RPMI8226 (cell line): ENCODE measurements at regions not wholly inside any gene's neighbourhood (a gene's known extent, or its start where the extent isn't known, plus 50 kb on each side); places are given as distances from the start of the nearest gene placed in this dataset.

Source experiments
- DNase-seq: peaks from one replicate; pipeline ENCODE4 v3.0.0-alpha.2; 2015

DNA sequence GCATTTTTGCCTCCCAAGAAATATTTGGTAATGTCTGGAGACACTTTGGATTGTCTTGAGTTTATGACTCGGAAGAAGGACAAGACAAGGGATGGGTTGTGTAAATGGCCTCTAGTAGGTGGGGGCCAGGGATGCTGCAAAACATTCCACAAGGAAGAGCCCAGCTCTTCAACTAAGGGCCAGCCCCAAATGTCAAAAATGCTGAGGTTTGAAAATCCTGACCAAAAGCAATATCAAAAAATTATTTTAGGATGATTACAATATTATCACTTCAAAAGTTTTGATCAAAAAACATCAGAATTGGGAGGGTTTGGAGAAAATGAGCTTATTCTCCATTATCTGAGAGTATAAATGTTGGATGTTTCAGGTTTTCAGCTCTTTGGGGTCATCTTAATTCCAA lies 248.9 kb upstream of the SLC24A2 start:
- DNase-seq = no peak

DNA sequence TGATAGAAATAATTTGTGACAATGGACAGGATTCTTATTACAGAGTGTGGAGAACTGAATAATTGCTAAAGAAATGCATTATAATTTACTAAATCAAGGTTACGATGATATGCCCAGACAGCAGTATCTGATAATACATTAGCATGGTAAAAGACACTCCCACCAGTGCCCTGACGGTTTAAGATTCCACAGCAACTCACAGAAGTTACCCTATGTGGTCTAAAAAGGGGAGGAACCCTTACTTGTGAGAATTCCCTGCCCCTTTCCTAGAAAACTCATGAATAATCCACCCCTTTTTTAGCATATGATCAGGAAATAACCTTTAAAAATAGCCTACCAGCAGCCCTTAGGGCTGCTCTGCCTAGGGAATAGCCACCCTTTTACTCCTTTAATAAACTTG lies 244.7 kb upstream of the SLC24A2 start:
- DNase-seq = no peak

DNA sequence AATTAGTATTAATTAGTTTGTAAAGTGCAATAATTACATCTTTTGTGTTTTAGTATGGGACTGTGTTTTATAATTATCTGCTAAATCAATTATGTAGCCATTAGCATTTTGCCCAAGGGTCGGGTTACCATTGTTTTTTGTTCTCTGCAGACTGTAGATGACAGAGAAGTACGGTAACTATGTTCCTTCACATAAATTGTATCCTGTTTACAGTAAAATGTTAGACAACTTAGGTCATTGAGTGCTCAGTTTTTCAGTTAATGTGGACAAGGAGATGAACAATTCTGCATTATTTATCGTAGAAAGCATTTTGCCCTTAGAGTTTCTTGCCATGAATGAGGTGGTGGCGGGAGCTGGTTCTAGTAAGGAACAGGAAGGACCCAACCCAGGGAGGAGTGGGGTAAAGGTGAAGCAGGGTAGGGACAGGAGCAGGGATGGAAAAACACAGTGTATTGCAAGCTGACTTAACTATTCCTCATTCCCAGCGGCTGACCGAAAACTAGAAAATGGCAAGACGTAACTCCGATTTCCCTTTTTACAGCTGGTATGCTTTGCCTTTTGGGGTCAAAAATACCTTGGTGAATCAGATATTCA lies 243.7 kb upstream of the SLC24A2 start:
- no peak for DNase-seq

DNA sequence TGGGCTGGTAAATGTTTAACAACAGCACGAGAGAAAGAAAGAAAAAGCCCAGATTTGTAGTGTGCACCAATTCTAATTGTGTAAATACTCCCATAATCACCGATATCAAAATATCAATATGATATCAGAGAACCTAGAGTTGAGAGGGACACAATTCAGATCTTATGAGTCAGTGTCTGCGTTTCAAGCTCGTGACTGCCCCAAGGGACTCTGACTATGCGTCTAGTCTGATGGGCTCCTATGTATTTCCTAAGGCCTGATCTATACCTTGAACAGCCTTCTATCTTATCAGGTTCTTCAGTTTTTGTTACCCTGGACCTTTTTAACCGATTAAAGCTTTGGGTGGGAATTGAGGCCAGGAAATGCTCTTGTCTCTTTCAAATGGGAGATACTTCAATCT lies 243.0 kb upstream of the SLC24A2 start:
- DNase-seq = no peak

DNA sequence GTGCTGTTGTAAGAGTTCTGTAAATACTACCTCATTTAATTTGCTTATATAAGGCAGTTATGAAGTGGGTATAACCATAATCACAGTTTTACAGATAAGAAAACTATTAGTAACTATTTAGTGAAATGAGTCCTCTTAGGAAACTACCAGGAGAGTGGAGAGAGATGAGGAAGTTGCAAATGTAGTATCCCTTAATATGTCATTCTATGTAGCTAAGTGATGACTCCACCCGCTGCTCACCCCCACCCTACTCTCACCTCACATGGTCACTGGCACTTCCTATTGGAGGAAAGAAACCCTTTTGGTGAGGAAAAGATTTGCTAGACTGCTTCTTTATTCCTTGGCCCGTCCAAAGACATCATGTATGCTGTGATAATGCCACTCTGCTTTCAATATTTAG lies 241.8 kb upstream of the SLC24A2 start:
- no peak for DNase-seq

DNA sequence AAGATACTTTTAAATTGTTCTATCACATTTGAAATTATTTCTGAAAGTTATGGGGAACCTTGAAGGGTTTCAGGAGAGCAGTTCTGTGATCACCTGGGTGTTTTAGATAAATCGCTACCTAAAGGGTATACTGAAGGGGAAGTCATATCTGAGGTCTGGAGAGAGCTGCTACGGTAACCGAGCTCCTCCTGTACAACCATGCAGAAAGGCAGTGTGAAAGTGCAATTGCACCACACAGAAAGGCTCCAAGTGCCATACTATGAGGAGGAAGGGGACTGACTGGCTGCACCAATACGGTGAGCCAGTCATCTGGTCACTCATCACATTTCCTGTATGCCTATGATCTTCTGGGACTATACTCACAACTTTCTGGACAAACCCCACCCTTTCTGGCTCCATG lies 241.4 kb upstream of the SLC24A2 start:
- DNase-seq = no peak

DNA sequence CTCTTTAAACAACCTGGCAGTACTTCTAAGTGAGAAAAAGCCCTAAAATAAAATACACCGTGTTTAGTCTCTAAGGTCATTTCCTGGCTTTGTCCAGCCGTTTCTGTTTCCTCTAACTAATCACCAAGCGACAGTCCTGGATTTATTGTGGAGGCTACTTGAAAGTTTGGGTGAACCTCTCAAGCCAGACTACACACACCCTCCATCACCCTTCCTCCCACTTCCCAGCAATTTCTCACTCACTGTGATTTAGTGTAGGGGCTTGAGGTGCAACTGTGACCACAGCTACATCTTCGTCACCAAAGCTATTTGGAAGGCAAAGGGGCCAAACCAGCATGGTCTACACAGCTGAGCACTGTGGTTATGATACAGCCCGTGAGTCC lies 240.0 kb upstream of the SLC24A2 start:
- DNase-seq = no peak

DNA sequence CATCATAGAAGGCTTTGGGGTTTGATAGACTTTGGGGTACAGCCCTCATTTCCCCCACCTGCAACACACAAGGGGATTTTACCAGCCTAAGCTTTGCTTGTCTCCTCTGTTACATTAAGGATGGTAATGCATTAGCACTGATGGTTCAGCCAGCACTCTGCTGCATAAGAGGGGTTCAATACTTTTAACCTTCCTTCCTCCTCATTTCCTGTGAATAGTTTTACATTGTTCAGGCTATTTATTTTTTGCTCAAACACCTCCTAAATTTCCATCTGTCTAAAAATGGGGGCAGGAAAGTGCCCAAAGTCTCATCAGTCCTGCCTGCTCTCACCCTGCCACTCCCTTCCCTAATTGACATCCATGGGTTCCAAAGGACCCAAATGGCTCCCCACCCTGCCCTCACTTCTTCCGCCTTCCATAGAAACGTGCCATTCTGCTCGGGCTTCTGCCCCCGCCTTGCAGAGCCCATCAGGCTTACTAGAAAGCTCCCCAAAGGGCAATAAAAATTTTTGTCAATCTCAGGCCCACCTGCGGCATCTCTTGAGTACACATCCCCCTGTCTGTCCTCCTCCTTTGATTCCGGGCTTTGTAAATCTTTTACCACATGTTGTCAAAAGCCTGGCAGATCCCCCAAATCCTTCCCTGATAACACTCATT lies 239.5 kb upstream of the SLC24A2 start:
- DNase-seq = no peak

DNA sequence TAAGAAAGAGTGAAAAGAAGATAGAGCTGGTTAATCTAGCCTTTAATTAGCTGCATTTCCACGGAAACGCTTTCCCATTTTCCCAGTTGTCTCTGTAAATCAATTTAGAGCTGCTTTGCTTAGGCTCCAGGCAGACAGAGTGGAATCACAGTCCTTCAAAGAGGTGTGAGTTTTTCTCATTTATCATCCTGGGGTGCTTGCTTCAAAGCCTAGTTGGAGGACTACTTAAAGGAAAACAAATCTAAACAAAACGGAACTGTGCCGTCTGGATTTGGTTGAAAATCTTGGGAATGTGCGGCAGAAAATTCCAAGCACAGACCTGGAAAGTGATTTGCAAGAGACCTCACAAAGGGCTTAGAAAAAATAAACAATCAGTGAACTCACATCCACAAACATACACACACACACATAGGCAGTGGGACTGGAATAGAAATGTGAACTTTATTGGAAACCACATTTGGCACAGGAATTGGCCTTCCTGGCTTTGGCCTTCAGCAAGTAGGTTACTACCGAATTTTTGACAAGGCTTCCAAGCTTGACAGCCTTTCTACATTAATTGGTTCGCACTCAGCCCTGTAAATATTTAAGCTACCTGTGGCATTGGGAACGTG lies 235.2 kb upstream of the SLC24A2 start:
- no peak for DNase-seq

DNA sequence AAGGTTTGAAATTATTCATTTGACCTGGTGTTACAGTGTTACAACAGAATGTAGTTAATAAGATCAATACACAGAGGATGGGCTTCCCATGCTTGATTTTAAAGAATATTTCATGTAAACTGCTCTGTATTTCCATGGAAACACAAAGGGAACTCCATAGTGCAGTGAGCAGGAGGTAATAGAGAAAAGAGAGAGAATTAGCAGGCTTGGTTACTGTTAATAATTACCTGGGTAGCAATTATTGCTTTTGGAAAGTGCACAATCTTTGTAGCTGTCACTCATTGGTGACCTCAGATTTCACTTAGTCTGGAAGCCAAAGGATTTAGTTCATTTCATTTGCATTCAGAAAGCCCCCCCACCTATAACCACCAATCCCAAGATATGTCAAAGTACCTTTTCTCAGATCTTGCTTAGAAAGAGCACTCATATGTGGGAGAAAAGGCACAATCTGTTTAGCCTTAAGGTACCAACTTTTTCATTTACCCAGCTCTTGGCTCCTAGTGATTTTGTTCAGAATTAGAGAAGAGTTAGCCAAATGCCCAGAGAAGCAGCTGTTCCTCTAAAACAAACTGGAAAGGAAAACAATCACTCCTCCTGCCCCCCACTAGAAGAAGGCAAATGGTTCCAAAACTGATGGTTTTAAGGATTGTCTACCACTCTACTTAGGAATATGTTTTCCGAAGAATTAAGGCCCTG lies 234.5 kb upstream of the SLC24A2 start:
- DNase-seq = no peak

DNA sequence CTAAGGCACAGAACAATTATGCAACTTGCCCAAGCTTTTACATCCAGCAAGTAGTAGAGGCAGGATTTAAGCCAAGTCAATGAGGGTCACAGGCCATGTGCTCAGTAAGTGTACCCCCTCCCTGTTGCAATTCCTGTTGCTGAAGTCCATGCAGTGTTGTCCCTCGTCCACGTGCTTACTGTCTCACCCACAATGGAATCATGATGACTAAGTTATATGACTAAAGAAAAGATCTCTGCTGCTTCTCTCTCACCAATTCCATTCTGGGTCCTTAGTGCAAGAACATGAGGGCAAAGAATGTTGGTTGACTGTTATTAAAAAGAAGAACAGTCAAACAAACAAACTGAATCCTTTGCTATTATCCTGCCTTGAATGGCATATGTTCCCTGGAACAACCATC lies 233.6 kb upstream of the SLC24A2 start:
- no peak for DNase-seq

DNA sequence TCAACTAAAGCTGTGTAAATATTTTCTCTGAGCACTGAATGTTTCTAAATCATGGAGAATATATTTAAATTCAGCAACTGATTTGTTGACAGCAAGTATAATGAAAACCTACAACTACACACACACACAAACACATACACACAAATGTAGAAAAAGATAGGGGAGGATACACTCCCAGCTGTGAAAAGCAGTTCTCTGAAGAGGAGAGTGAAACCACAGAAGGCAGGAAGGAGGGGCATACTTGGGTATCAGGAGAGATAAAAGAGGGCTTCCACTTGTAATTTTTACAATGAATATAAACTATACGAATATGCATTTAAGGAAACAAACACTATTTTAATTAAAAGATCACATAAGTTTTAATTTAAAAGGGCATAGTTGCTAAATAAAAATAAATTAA lies 227.8 kb upstream of the SLC24A2 start:
- no peak for DNase-seq

DNA sequence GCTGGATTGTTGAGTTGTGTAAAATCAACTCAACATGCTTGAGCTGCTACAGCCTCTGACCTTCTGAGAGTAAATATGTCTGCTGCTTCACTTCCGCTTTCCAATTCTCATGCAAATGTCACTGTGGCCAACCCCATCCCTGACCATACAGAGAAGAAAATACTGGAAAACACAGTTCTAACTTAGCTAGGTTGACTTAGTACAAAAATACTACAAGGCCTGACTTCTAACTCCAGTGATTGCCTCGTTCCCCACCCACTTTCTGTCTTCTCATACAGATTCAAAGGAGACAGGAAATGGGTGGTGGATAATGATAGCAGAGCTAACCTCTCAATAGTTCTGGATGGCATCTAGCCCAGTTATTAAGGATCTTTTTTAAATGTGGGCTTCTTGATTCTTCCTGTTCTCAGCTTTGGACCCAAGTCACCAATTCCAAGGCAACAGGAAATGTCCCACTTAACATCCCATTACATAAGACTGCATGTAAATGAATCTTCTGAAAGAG lies 226.6 kb upstream of the SLC24A2 start:
- no peak for DNase-seq

DNA sequence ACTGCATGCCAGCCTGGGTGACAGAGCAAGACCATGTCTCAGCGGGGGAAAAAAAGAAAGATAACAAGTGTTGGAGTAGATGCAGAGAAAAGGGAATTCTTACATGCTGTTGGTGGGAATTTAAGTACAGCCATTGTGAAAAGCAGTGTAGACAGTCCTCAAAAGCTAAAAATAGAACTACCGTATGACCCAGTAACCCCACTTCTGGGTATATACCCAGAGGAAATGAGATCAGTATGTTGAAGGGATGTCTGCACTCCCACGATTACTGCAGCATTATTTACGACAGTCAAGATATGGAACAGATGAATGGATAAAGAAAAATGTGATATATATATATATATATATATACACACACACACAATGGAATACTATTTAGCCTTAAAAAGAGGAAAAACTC lies 225.3 kb upstream of the SLC24A2 start:
- DNase-seq = no peak

DNA sequence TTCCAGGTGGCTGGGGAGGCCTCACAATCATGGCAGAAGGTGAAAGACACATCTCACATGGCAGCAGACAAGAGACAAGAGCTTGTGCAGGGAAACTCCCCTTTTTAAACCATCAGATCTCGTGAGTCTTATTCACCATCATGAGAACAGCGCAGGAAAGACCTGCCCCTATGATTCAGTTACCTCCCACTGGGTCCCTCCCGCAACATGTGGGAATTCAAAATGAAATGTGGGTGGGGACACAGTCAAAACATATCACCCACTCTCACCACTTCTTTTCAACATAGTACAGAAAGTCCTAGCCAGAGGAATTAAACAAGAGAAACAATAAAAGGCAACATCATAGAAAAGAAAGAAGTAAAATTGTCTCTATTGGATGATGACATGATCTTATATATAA lies 223.4 kb upstream of the SLC24A2 start:
- no peak for DNase-seq

DNA sequence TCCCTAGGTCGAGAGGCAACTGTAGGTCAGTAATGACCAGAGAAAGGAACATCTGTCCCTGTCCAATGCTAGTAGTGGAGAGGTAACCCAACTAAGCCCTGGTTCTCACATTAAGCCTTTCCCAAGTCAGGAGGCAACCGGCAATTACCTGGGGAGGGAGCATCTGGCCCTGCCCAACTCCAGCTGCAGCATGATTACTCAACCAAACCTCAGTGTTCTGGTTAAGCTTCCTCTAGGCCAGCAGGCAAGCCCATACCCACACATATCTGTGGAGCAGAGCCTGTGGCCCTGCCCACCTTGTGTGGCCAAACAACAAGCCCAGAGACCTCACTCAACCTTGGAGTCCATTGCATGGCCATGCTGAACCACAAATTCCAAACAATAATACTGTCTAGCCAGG lies 220.8 kb upstream of the SLC24A2 start:
- DNase-seq = no peak

DNA sequence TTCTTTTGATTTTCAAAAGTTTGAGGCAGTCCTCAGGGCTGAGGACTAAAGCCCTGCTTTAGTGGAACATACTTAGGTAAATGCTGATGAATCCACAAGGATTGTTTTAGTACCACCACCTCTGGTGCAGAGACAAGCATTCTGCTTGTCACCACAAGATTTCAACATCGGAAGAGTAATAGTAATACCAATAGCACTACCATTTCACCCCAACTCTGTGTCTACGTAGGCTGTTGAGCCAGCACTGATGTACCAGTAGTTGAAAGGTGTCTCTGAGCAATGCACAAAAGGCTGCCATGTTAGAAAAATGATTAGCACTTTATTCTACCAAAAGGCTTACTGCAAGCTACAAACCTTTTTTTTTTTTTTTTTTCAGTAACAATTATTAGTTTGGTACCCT lies 213.2 kb upstream of the SLC24A2 start:
- no peak for DNase-seq

DNA sequence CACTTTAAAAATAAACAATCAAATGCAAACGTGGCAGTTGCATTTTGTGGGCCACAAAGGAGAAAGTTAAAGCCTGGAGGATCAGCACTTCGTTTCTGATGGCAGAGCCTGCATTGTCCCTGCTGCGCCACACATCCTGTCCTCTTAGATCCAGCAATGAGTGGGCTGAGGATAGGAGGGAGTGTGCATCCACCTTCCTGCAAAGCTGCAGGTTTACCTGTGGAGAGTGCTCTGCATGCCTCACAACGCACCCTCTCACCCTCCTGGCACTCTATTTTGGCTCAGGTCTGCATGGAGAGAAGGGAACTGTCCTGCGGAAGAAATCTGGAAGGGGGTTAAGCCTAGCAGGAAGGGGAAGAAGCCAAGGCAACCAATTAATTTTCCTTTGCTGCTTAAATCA lies 212.2 kb upstream of the SLC24A2 start:
- DNase-seq = no peak

DNA sequence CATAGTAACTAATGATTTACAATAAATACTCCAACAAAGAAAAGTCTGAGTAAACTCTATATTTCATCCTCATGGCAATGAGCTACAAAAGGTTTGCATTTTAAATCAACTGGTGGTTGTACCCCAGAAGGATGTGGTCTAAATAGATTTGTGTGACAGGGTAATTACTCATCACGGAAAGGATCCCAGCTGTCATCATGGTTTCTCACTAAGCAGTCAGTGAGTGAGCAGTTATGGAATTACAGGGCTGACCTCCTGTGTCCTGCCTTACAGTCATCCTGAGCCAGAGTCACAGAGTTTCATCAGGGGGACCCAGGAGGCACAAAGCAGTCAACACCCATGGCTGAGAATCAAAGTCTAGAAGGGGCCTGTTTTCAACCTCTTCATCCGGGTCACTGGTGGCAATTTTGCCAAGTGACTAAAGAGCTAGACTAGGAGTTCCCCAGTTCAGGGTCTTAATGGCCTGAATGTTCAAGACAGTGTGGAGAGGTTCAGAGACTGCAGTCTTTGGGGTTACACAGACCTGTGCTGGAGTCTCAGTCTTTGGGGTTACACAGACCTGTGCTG lies 210.7 kb upstream of the SLC24A2 start:
- DNase-seq = no peak

DNA sequence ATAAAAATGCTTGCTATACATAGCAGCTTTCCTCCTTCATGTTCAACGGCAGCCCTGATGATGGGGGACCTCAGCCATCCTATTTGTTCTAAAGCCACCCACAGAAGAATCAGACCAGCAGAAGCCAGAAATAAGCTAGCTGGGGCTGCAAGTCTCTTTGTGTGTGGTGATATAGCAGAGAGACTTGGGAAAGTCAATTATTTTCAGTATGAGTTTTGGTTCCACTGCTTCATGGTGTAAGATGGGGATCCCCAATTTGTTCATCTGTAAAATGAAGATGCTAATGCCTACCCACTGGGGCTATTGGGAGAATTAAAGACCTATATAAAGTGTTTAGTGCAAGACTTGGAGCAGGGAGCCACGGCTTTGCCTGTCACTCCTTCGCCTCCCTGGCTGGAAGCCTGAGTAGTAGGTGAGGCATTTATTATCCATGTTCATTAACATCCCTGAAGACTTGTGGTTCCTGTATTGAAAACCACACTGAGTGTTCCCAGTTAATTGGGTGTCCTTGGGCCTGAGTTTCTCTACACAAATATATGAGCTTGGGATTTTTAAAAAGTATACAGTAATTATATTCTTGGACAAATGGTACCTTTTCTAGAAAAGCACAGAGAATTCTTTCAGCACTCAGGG lies 210.1 kb upstream of the SLC24A2 start:
- DNase-seq = no peak

DNA sequence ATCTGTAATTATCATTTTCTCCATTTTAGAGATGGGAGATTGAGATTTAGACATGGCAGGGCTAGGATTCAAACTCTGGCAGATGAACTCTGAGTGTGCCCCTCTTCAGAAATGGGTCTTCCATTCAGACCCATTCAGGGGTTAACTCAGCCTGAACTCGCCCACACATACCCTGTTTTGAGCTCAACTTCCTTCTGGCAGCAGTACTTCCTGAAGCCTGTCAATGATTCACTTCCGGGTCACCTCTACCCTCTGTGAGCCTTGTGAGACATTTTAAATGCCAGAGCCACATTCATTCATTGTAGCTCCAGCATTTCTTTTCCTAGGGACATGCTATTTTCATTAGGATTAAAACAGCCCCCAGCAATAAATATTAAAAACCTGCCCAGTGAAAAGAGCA lies 209.3 kb upstream of the SLC24A2 start:
- no peak for DNase-seq

DNA sequence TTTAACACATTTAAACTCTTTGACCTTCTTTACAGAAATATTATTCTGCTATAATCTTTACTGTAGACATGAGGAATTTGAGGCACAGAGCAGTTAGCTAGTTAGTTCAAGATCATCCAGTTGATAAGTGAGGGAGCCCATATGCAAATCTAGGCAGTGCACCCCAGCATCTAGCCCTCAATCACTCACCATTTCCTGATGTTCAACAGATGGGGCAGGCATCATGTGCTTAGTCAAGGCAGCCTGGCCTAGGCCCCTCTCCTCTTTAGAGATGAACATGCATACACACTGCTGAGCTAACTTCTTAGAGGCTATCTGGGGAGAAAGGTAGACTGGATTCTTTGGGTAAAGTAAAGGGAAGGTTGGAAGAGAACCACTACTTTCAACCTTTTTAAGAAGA lies 206.8 kb upstream of the SLC24A2 start:
- no peak for DNase-seq

DNA sequence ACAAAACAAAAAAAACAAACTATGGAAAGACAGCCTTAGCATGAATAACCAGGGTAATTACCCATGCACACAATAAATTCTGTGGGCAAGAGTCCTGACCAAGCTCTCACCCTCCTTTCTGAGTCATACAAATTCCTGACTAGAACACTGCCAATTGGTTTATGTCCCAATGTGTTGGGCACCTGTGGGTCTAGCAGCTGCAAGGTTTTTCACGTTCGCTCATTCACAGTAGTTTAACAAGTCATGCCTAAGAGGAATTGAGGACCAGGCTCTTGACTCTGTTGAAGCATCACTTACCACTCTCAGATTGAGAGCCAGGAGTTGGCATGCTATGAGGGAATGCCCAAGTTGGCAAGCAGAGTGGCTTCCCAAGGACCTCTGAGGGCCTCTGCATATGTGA lies 205.5 kb upstream of the SLC24A2 start:
- no peak for DNase-seq
